Stomach (tissue), 4 donors: ENCODE measurements at regions not wholly inside any gene's neighbourhood (a gene's known extent, or its start where the extent isn't known, plus 50 kb on each side); places are given as distances from the start of the nearest gene placed in this dataset.

Experiments used
- POLR2A ChIP-seq, 4 donors: fragments of 450-650 bp; IDR thresholded peaks; one replicate each; pipeline ENCODE4 v1.6.1; 2016; ENCODE audit warnings: antibody characterized with exemption in 4 of 4, control low read depth in 2 of 4, mild to moderate bottlenecking in 1 of 4, moderate library complexity in 1 of 4
- TF ChIP-seq, protein P1 (sequence below), 7 experiments: fragments of 450-650 bp in 4 of 7; fragments of 200-600 bp in 3 of 7; sonication (generic) in 3 of 7; IDR thresholded peaks; one replicate each; pipeline ENCODE4 v1.5.1; 2016 to 2019; ENCODE audit warnings: antibody characterized with exemption in 7 of 7, control low read depth in 2 of 7, mild to moderate bottlenecking in 1 of 7

GRCh38 chr1:212188599-212189351, 96.4 kb upstream of the PPP2R5A start:
- TF ChIP-seq, protein P1, sequence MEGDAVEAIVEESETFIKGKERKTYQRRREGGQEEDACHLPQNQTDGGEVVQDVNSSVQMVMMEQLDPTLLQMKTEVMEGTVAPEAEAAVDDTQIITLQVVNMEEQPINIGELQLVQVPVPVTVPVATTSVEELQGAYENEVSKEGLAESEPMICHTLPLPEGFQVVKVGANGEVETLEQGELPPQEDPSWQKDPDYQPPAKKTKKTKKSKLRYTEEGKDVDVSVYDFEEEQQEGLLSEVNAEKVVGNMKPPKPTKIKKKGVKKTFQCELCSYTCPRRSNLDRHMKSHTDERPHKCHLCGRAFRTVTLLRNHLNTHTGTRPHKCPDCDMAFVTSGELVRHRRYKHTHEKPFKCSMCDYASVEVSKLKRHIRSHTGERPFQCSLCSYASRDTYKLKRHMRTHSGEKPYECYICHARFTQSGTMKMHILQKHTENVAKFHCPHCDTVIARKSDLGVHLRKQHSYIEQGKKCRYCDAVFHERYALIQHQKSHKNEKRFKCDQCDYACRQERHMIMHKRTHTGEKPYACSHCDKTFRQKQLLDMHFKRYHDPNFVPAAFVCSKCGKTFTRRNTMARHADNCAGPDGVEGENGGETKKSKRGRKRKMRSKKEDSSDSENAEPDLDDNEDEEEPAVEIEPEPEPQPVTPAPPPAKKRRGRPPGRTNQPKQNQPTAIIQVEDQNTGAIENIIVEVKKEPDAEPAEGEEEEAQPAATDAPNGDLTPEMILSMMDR (IDR thresholded peaks at IDR 0.05), result no peak
- TF ChIP-seq POLR2A (IDR thresholded peaks at IDR 0.05), result no peak
